ENCODE measurements at regions not wholly inside any gene's neighbourhood (a gene's known extent, or its start where the extent isn't known, plus 50 kb on each side); places are given as distances from the start of the nearest gene placed in this dataset.
"Not testable (repeated sequence)": the region's sequence is repeated elsewhere in the genome, so short reads cannot be mapped to it uniquely, and the experiment has no call there.

GRCh38 chr4:27668001-27668400 is 807.4 kb downstream of the STIM2 start:
- no peak for DNase-seq

- DNase-seq, result no peak
Measured at GRCh38 chr4:27678027-27678426, 817.4 kb downstream of the STIM2 start.

- DNase-seq, result peak; percentile 22 to 41 (median 35)
Measured at GRCh38 chr4:27684610-27685011, 824.0 kb downstream of the STIM2 start.

- DNase-seq, result no peak
Measured at GRCh38 chr4:27685091-27685490, 824.5 kb downstream of the STIM2 start.

GRCh38 chr4:27685947-27686346 is 825.3 kb downstream of the STIM2 start:
- no peak for DNase-seq

- peak; percentile 40 to 48 (median 47) for DNase-seq
Measured at GRCh38 chr4:27692158-27692557, 831.5 kb downstream of the STIM2 start.

GRCh38 chr4:27692868-27693634 is 832.4 kb downstream of the STIM2 start:
- no peak for DNase-seq

GRCh38 chr4:27696257-27696656 is 835.6 kb downstream of the STIM2 start:
- DNase-seq, result not testable (repeated sequence)

GRCh38 chr4:27701606-27702005 is 841.0 kb downstream of the STIM2 start:
- DNase-seq, result no peak

- DNase-seq, result peak in 1 of 3 donors; percentile 4
Measured at GRCh38 chr4:27702730-27703431, 842.2 kb downstream of the STIM2 start.

- no peak for DNase-seq
Measured at GRCh38 chr4:27703771-27704170, 843.1 kb downstream of the STIM2 start.

- no peak for DNase-seq
Measured at GRCh38 chr4:27711041-27711440, 850.4 kb downstream of the STIM2 start.

- no peak for DNase-seq
Measured at GRCh38 chr4:27714073-27714472, 853.4 kb downstream of the STIM2 start.

GRCh38 chr4:27716693-27717430 is 856.2 kb downstream of the STIM2 start:
- DNase-seq, result no peak

GRCh38 chr4:27717431-27717755 is 856.8 kb downstream of the STIM2 start:
- DNase-seq, result peak in 1 of 3 donors; percentile 9

GRCh38 chr4:27720010-27720766 is 859.5 kb downstream of the STIM2 start:
- no peak for DNase-seq

GRCh38 chr4:27721193-27721592 is 860.6 kb downstream of the STIM2 start:
- no peak for DNase-seq

GRCh38 chr4:27728892-27729291 is 868.3 kb downstream of the STIM2 start:
- DNase-seq, result no peak

GRCh38 chr4:27742816-27743215 is 882.2 kb downstream of the STIM2 start:
- DNase-seq, result no peak

GRCh38 chr4:27759611-27760575 is 899.3 kb downstream of the STIM2 start:
- DNase-seq, result no peak

- no peak for DNase-seq
Measured at GRCh38 chr4:27763830-27764525, 903.3 kb downstream of the STIM2 start.

All from suppressor macrophage treated with lipopolysaccharide for 1 hour (primary cell).